ENCODE measurements at regions not wholly inside any gene's neighbourhood (a gene's known extent, or its start where the extent isn't known, plus 50 kb on each side); places are given as distances from the start of the nearest gene placed in this dataset.

DNA sequence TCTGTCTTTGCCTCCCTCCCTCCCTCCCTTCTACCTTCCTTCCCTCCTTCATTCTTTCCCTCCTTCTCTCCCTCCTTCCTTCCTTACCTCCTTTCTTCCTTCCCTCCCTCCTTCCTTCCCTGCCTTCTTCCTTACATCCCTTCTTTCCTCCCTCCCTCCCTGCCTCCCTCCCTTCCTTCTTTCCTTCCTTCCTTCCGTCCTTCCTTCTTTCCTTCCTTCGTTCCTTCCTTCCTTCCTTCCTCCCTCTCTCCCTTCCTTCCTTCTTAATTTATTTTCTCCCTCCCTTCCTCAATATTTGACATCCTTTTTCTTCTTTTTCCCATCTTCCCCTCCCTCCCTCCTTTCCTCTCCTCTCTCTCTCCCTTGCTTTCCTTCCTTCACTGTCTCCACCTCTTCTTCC lies 301.8 kb downstream of the GATA3 start:
- Histone ChIP-seq H2AFZ (ENCODE audit: low read depth, low read length, poor library complexity, severe bottlenecking) (no peak overlapping the region), H3K9ac (ENCODE audit: low read length) (no peak overlapping the region), H3K27ac (ENCODE audit: low read depth, low read length) (no peak overlapping the region), H3K27me3 (ENCODE audit: insufficient read depth, low read length) (no peaks in the 10 kb centered on the region), H3K9me2 (ENCODE audit: insufficient read depth) (no peaks in the 10 kb centered on the region), H3K4me3 (replicated peaks in 1 of 2; ENCODE audit: low read depth in 1 of 2, low read length in 2 of 2) (no peak overlapping the region), H4K20me1 (ENCODE audit: insufficient read depth) (no peaks in the 10 kb centered on the region), H3K79me2 (ENCODE audit: insufficient read depth, low read length) (no peaks in the 10 kb centered on the region), H3K4me1 (ENCODE audit: control insufficient read depth in 1 of 2, insufficient read depth in 2 of 2, low read length in 2 of 2) (no peaks in the 10 kb centered on the region), H3K4me2 (ENCODE audit: low read length) (no peak overlapping the region), H3K36me3 (ENCODE audit: control insufficient read depth in 1 of 2, insufficient read depth in 2 of 2, low read length in 2 of 2) (no peaks in the 10 kb centered on the region), H3K9me3 (ENCODE audit: control insufficient read depth in 1 of 2, insufficient read depth in 1 of 2, low read depth in 1 of 2, low read length in 2 of 2) (no peaks in the 10 kb centered on the region)
- ATAC-seq = no peak
- ChIA-PET RAD21 (ENCODE audit: low non-redundant PET in 1 of 2, low total read pairs in 2 of 2, uncharacterized antibody in 2 of 2, unreplicated experiment in 2 of 2) (no interaction called here), CTCF (no interaction called here), POLR2A (no interaction called here)
- intact Hi-C loops (cut with micrococcal nuclease) = no loop called here
- DNase-seq (ENCODE audit: low read depth, low spot score) = no peak
- TF ChIP-seq SP1 (IDR thresholded peaks at IDR 0.05; ENCODE audit: low read depth) (no peak), EZH2 (IDR thresholded peaks at IDR 0.05) (no peak), FOSL1 (IDR thresholded peaks at IDR 0.05; ENCODE audit: low read depth) (no peak), SRF (IDR thresholded peaks at IDR 0.05; ENCODE audit: low read depth) (no peak), CEBPB (IDR thresholded peaks at IDR 0.05; ENCODE audit: low read depth) (no peak), ZFX (IDR thresholded peaks at IDR 0.05) (no peak), JUND (IDR thresholded peaks at IDR 0.05) (no peak), SIN3A (IDR thresholded peaks at IDR 0.05; ENCODE audit: low read depth) (no peak), CBX3 (IDR thresholded peaks at IDR 0.05; ENCODE audit: low read depth) (no peak), YY1 (IDR thresholded peaks at IDR 0.05; ENCODE audit: extremely low read depth, insufficient replicate concordance, low read depth, low read length) (no peak), RAD21 (IDR thresholded peaks at IDR 0.05; ENCODE audit: low read depth) (no peak), ZNF274 (IDR thresholded peaks at IDR 0.05; ENCODE audit: low read depth, low read length) (no peak), POLR2AphosphoS5 (IDR thresholded peaks at IDR 0.05; ENCODE audit: low read depth, low read length) (no peak), TCF7L2 (IDR thresholded peaks at IDR 0.05; ENCODE audit: borderline replicate concordance, extremely low read depth, insufficient read depth, insufficient read length) (no peak)
- TF ChIP-seq, protein P1, sequence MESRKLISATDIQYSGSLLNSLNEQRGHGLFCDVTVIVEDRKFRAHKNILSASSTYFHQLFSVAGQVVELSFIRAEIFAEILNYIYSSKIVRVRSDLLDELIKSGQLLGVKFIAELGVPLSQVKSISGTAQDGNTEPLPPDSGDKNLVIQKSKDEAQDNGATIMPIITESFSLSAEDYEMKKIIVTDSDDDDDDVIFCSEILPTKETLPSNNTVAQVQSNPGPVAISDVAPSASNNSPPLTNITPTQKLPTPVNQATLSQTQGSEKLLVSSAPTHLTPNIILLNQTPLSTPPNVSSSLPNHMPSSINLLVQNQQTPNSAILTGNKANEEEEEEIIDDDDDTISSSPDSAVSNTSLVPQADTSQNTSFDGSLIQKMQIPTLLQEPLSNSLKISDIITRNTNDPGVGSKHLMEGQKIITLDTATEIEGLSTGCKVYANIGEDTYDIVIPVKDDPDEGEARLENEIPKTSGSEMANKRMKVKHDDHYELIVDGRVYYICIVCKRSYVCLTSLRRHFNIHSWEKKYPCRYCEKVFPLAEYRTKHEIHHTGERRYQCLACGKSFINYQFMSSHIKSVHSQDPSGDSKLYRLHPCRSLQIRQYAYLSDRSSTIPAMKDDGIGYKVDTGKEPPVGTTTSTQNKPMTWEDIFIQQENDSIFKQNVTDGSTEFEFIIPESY (IDR thresholded peaks at IDR 0.05; ENCODE audit: extremely low read depth, insufficient replicate concordance, low read length) = no peak
- TF ChIP-seq, protein P2, sequence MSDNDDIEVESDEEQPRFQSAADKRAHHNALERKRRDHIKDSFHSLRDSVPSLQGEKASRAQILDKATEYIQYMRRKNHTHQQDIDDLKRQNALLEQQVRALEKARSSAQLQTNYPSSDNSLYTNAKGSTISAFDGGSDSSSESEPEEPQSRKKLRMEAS (IDR thresholded peaks at IDR 0.05) = no peak
- BruUV-seq (replicated peaks) = no TSS peak

Data from HCT116 (cell line).